HUDEP-2 (cell line): ENCODE measurements at regions not wholly inside any gene's neighbourhood (a gene's known extent, or its start where the extent isn't known, plus 50 kb on each side); places are given as distances from the start of the nearest gene placed in this dataset.

Experiments
- DNase-seq, 76 experiments: peaks; one replicate each; lab custom pipeline; 2025; ENCODE audit not compliant: unreplicated experiment in 76 of 76; lab: John Stamatoyannopoulos, UW

GRCh38 chr15:94965593-94965992, 734.2 kb downstream of the MCTP2 start:
- DNase-seq = no peak

- no peak for DNase-seq
Observed at GRCh38 chr15:94968133-94968532, 736.8 kb downstream of the MCTP2 start.

GRCh38 chr15:94970096-94970495, 738.7 kb downstream of the MCTP2 start:
- DNase-seq = no peak

- DNase-seq = no peak
Observed at GRCh38 chr15:94970802-94971201, 739.4 kb downstream of the MCTP2 start.

GRCh38 chr15:94972314-94972713, 741.0 kb downstream of the MCTP2 start:
- no peak for DNase-seq

GRCh38 chr15:94987085-94987484, 755.7 kb downstream of the MCTP2 start:
- no peak for DNase-seq

- no peak for DNase-seq
Observed at GRCh38 chr15:94991718-94992117, 760.4 kb downstream of the MCTP2 start.

- no peak for DNase-seq
Observed at GRCh38 chr15:95009635-95010034, 778.3 kb downstream of the MCTP2 start.

GRCh38 chr15:95013381-95013780, 782.0 kb downstream of the MCTP2 start:
- DNase-seq = no peak

- DNase-seq = no peak
Observed at GRCh38 chr15:95016511-95017229, 785.3 kb downstream of the MCTP2 start.

GRCh38 chr15:95017666-95018328, 786.4 kb downstream of the MCTP2 start:
- DNase-seq = no peak

GRCh38 chr15:95018888-95019545, 787.7 kb downstream of the MCTP2 start:
- DNase-seq = no peak

GRCh38 chr15:95019907-95020306, 788.5 kb downstream of the MCTP2 start:
- no peak for DNase-seq

GRCh38 chr15:95021816-95022215, 790.5 kb downstream of the MCTP2 start:
- no peak for DNase-seq

GRCh38 chr15:95024351-95024750, 793.0 kb downstream of the MCTP2 start:
- no peak for DNase-seq

GRCh38 chr15:95025924-95026728, 794.8 kb downstream of the MCTP2 start:
- peak in 4 of 76 experiments; percentile 0 to 39 (median 4) for DNase-seq

- no peak for DNase-seq
Observed at GRCh38 chr15:95027981-95028380, 796.6 kb downstream of the MCTP2 start.

GRCh38 chr15:95032156-95032555, 800.8 kb downstream of the MCTP2 start:
- DNase-seq = no peak

- no peak for DNase-seq
Observed at GRCh38 chr15:95035106-95035505, 803.7 kb downstream of the MCTP2 start.

GRCh38 chr15:95041297-95041696, 809.9 kb downstream of the MCTP2 start:
- no peak for DNase-seq
